HepG2 (cell line): ENCODE measurements at regions not wholly inside any gene's neighbourhood (a gene's known extent, or its start where the extent isn't known, plus 50 kb on each side); places are given as distances from the start of the nearest gene placed in this dataset.

Source experiments
- ESRRA ChIP-seq: sonication (generic); formaldehyde crosslinking; IDR thresholded peaks from 2 replicates; pipeline ENCODE4 v1.5.1; 2020; ENCODE audit warnings: mild to moderate bottlenecking, low read depth, missing genetic modification reagents
- JUN ChIP-seq: sonication (generic); formaldehyde crosslinking; IDR thresholded peaks from 2 replicates; pipeline ENCODE4 v1.4.0; 2020; ENCODE audit warnings: mild to moderate bottlenecking, missing genetic modification reagents
- KAT8 ChIP-seq: IDR thresholded peaks from 2 replicates; pipeline ENCODE4 v1.6.1; 2016; ENCODE audit warnings: missing genetic modification reagents, missing compliant biosample characterization
- POLR2A ChIP-seq, 2 experiments: IDR thresholded peaks; 2 replicates each; pipeline ENCODE4 v1.6.1; 2011; ENCODE audit warnings: low read depth in 2 of 2, low read length in 2 of 2, mild to moderate bottlenecking in 1 of 2, moderate library complexity in 1 of 2; ENCODE audit not compliant: insufficient read depth in 1 of 2
- TCF12 ChIP-seq, 2 experiments: fragments of 450-650 bp in 1 of 2; sonication (generic) in 1 of 2; formaldehyde crosslinking in 1 of 2; IDR thresholded peaks; 2 replicates each; pipeline versions ENCODE4 v1.6.1 to v1.8.0; 2017 to 2022; ENCODE audit warnings: antibody characterized with exemption in 1 of 2, mild to moderate bottlenecking in 1 of 2, missing genetic modification reagents in 1 of 2, moderate library complexity in 1 of 2
- ZZZ3 ChIP-seq: sonication (generic); formaldehyde crosslinking; IDR thresholded peaks from 2 replicates; pipeline ENCODE4 v1.4.0; 2020; ENCODE audit warnings: missing genetic modification reagents, mild to moderate bottlenecking, borderline replicate concordance
- TF ChIP-seq, protein P1 (sequence below): IDR thresholded peaks from 2 replicates; pipeline ENCODE4 v1.6.1; 2016; ENCODE audit warnings: missing compliant biosample characterization, missing genetic modification reagents, borderline replicate concordance

DNA sequence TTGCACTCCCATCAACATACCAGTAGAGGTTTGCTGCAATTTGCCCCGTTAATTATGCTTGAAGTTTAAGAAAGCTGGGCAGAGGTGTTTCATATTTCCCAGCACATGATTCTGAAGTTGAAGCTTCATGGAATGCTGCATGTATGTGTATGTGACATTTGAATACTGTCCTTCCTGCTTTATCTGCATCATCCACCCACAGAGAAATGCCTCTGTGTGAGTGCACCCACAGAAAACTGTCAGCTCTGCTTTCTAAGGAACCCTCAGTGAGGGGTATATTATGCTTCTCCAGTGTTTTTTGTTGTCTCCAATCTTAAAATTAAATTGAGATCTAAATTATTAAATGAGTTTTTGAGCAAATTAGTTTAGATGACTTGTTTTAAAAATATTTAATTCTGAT, 358.1 kb upstream of the PIK3R1 start:
- no peak for TF ChIP-seq ESRRA
- no peak for TF ChIP-seq JUN
- TF ChIP-seq, protein P1, sequence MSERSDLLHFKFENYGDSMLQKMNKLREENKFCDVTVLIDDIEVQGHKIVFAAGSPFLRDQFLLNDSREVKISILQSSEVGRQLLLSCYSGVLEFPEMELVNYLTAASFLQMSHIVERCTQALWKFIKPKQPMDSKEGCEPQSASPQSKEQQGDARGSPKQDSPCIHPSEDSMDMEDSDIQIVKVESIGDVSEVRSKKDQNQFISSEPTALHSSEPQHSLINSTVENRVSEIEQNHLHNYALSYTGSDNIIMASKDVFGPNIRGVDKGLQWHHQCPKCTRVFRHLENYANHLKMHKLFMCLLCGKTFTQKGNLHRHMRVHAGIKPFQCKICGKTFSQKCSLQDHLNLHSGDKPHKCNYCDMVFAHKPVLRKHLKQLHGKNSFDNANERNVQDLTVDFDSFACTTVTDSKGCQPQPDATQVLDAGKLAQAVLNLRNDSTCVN (CRISPR knock-in tag), result no peak
- no peak for TF ChIP-seq TCF12 (IDR thresholded peaks at IDR 0.05)
- TF ChIP-seq TCF12 (CRISPR knock-in tag; IDR thresholded peaks at IDR 0.05), result no peak
- no peak for TF ChIP-seq POLR2A (IDR thresholded peaks at IDR 0.05; ENCODE audit: insufficient read depth in 1 of 2, low read depth in 2 of 2, low read length in 2 of 2)
- no peak for TF ChIP-seq ZZZ3 (CRISPR knock-in tag)
- no peak for TF ChIP-seq KAT8 (CRISPR knock-in tag)
